K562 (cell line): ENCODE measurements at regions not wholly inside any gene's neighbourhood (a gene's known extent, or its start where the extent isn't known, plus 50 kb on each side); places are given as distances from the start of the nearest gene placed in this dataset.

Experiments
- ATAC-seq: fragments of 200-7000 bp; cut with Tn5 transposase; 3 replicates; pipeline ENCODE4 v1.9.1; 2020; ENCODE audit warnings: moderate library complexity
- BruUV-seq: library from RNA; stranded (reverse); fragments of 400-500 nt; replicated peaks from 2 replicates; lab custom pipeline; 2021; lab: Mats Ljungman, UMichigan
- CTCF ChIA-PET: fragments of 300-600 bp; formaldehyde crosslinking; extraction: SDS; loops from one replicate; lab custom pipeline; 2021; ENCODE audit warnings: low intra/inter-chr PET ratio; lab: Yijun Ruan, JAX
- POLR2A ChIA-PET: fragments of 300-600, 350-650 bp; sonication (Branson Sonifier 250); formaldehyde crosslinking; extraction: SDS; loops from one replicate; lab custom pipeline; 2021; ENCODE audit warnings: antibody characterized with exemption, inconsistent platforms; lab: Yijun Ruan, JAX
- DNase-seq, 4 experiments: peaks; one replicate each; pipeline versions ENCODE4 v3.0.0 to v3.0.0-alpha.2; 2011 to 2018; ENCODE audit warnings: low spot score in 3 of 4, mixed read lengths in 3 of 4; ENCODE audit errors: extremely low read depth in 1 of 4
- FAIRE-seq: peaks from 2 replicates; lab custom pipeline; 2011; peaks lifted over from hg19 to GRCh38; lab: Jason Lieb, UNC
- H2AFZ ChIP-seq: 2 replicates; pipeline ENCODE4 v1.6.0; 2011; ENCODE audit warnings: low read depth, low read length, control low read depth, inconsistent platforms
- H3K27ac ChIP-seq: fragments of 200-600 bp; 3 replicates; pipeline ENCODE4 v1.8.0; 2011; ENCODE audit warnings: low read depth, mild to moderate bottlenecking, control low read depth, inconsistent platforms, low read length, moderate library complexity, mixed read lengths; ENCODE audit errors: extremely low read depth
- H3K27me3 ChIP-seq, 2 experiments: fragments of 300-600 bp in 1 of 2; 2 replicates in 1 of 2; 3 replicates in 1 of 2; pipeline versions ENCODE4 v1.6.0 to v1.8.0; 2011; ENCODE audit warnings: inconsistent platforms in 2 of 2, low read length in 2 of 2, mild to moderate bottlenecking in 1 of 2, mixed read lengths in 1 of 2, moderate library complexity in 1 of 2; ENCODE audit not compliant: control insufficient read depth in 2 of 2, insufficient read depth in 2 of 2
- H3K36me3 ChIP-seq: fragments of 300-600 bp; 3 replicates; pipeline ENCODE4 v1.8.0; 2011; ENCODE audit warnings: mild to moderate bottlenecking, low read length, inconsistent platforms; ENCODE audit not compliant: control insufficient read depth, insufficient read depth
- H3K4me1 ChIP-seq, 2 experiments: fragments of 200-600 bp in 1 of 2; replicated peaks in 1 of 2; 2 replicates in 1 of 2; 3 replicates in 1 of 2; pipeline versions ENCODE4 v1.5.1 to v1.8.0; 2011; ENCODE audit warnings: inconsistent platforms in 2 of 2, low read length in 2 of 2, mild to moderate bottlenecking in 1 of 2, mixed read lengths in 1 of 2, moderate library complexity in 1 of 2; ENCODE audit not compliant: control insufficient read depth in 2 of 2, insufficient read depth in 2 of 2
- H3K4me2 ChIP-seq: 2 replicates; pipeline ENCODE4 v1.6.1; 2011; ENCODE audit warnings: low read length, control low read depth, inconsistent platforms, mixed read lengths; ENCODE audit not compliant: insufficient read depth
- H3K4me3 ChIP-seq: fragments of 200-600 bp; sonication (generic), shearing (Covaris generic); 2 replicates; pipeline ENCODE4 v1.5.1; 2016; ENCODE audit warnings: control low read depth, inconsistent platforms
- H3K79me2 ChIP-seq: fragments of 200-600 bp; 3 replicates; pipeline ENCODE4 v1.8.0; 2011; ENCODE audit warnings: low read length, inconsistent platforms; ENCODE audit not compliant: control insufficient read depth, insufficient read depth
- H3K9ac ChIP-seq, 2 experiments: 2 replicates each; pipeline versions ENCODE4 v1.6.0 to v1.6.1; 2011; ENCODE audit warnings: low read depth in 2 of 2, low read length in 2 of 2, control low read depth in 1 of 2, inconsistent platforms in 1 of 2, mild to moderate bottlenecking in 1 of 2, mixed read lengths in 1 of 2; ENCODE audit not compliant: insufficient read depth in 1 of 2
- H3K9me1 ChIP-seq: one replicate; pipeline ENCODE4 v1.6.0; 2011; ENCODE audit warnings: inconsistent platforms, mild to moderate bottlenecking, low read length, moderate library complexity; ENCODE audit not compliant: control insufficient read depth, insufficient read depth
- H3K9me3 ChIP-seq: replicated peaks from 2 replicates; pipeline ENCODE4 v1.5.1; 2011; ENCODE audit warnings: low read depth, low read length, inconsistent platforms; ENCODE audit not compliant: control insufficient read depth, insufficient read depth
- H4K20me1 ChIP-seq: replicated peaks from 2 replicates; pipeline ENCODE4 v1.6.1; 2011; ENCODE audit warnings: low read length, inconsistent platforms, mixed read lengths; ENCODE audit not compliant: control insufficient read depth, insufficient read depth
- BCL6 ChIP-seq: fragments of 250-450 bp; sonication (Bioruptor Pico); IDR thresholded peaks from 2 replicates; pipeline ENCODE4 v1.4.0; 2020
- C11orf30 ChIP-seq: fragments of 450-650 bp; IDR thresholded peaks from 2 replicates; pipeline ENCODE4 v1.6.1; 2016; ENCODE audit warnings: low read depth, mild to moderate bottlenecking
- DPF2 ChIP-seq: fragments of 450-650 bp; IDR thresholded peaks from 2 replicates; pipeline ENCODE4 v1.6.1; 2016
- FOXP1 ChIP-seq: sonication (generic); formaldehyde crosslinking; IDR thresholded peaks from 2 replicates; pipeline ENCODE4 v1.8.0; 2022; ENCODE audit warnings: mild to moderate bottlenecking, missing genetic modification reagents
- HDAC2 ChIP-seq: fragments of 450-650 bp; IDR thresholded peaks from 2 replicates; pipeline ENCODE4 v1.6.1; 2016; ENCODE audit warnings: mild to moderate bottlenecking
- KDM1A ChIP-seq, 2 experiments: fragments of 450-650 bp; IDR thresholded peaks; 2 replicates each; pipeline ENCODE4 v1.6.1; 2016; ENCODE audit warnings: mild to moderate bottlenecking in 2 of 2
- NRF1 ChIP-seq, 2 experiments: fragments of 450-650 bp; IDR thresholded peaks in 1 of 2; conservative IDR thresholded peaks in 1 of 2; 2 replicates each; pipeline ENCODE4 v1.6.1; 2014; ENCODE audit warnings: mild to moderate bottlenecking in 2 of 2
- ZNF280B ChIP-seq: fragments of 250-450 bp; sonication (Bioruptor Pico); IDR thresholded peaks from 2 replicates; pipeline ENCODE4 v1.5.1; 2021; ENCODE audit warnings: mild to moderate bottlenecking
- ZNF316 ChIP-seq: fragments of 450-650 bp; IDR thresholded peaks from 2 replicates; pipeline ENCODE4 v1.6.1; 2016
- WGBS: fragments of 100-300 bp; shearing (Covaris generic); methylation state at CpG from one replicate; pipeline ENCODE4 v1.1.6; 2016; ENCODE audit warnings: low coverage, mixed read lengths; ENCODE audit not compliant: insufficient coverage; ENCODE audit errors: missing lambda C conversion rate; 5-methylcytosine and 5-hydroxymethylcytosine counted together
- in situ Hi-C: fragments of 300-500 bp; cut with MboI; formaldehyde crosslinking; loops from 4 replicates; pipeline ENCODE4 v1.15.0; 2018; ENCODE audit warnings: inconsistent platforms, mixed read lengths
- intact Hi-C: fragments of 100-400 bp; cut with micrococcal nuclease; formaldehyde crosslinking; loops from 2 replicates; pipeline ENCODE4 v1.14.2; 2022
- TF ChIP-seq, protein P1 (sequence below): sonication (generic); IDR thresholded peaks from 2 replicates; pipeline ENCODE4 v1.6.1; 2016
- TF ChIP-seq, protein P2 (sequence below): fragments of 250-450 bp; sonication (Bioruptor Pico); IDR thresholded peaks from 2 replicates; pipeline ENCODE4 v1.8.0; 2022; ENCODE audit warnings: moderate library complexity, mild to moderate bottlenecking, inconsistent platforms
- TF ChIP-seq, protein P3 (sequence below), 2 experiments: fragments of 150-350 bp in 1 of 2; IDR thresholded peaks; 2 replicates each; pipeline ENCODE4 v1.6.1; 2012 to 2016; ENCODE audit warnings: low read depth in 2 of 2, low read length in 2 of 2, mild to moderate bottlenecking in 1 of 2, moderate library complexity in 1 of 2

DNA sequence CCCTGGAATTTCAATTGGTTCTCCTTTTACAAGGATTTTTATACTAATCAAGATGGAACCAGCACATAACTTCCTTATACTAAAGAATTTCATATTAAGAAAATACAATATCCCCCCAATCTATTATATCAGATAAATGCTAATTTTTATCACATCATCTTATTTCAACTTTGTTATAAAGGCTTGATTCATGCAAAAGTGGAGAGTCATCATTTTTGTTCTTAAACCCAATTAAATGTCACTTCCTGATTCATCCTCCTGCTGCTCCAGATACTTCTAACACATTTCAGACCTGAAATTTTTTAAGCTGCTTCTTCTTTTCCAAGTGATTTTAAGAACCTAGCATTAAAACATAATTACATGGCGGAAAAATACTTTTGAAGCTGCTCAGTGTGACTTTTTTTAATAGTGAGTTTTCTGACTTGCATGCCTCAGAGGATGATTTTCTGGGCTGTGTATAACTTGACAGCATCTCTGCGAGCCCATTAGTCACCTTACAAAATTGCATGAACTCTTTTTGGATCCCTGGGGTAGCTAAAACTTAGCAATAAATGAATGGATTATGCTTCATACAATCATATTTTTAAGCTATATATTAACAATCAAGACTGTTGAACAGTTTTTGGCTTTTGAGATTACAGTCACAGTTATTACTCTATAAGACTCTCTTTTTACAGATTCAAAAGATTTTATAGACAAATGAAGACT lies 134.1 kb downstream of the ELOVL4 start:
- POLR2A ChIA-PET: no interaction called here
- intact Hi-C loops: no loop called here
- BruUV-seq: no TSS peak
- H3K9me3 ChIP-seq: no peaks in the 10 kb centered on the region
- H3K27ac ChIP-seq: no peak overlapping the region
- in situ Hi-C loops: no loop called here
- H3K9ac ChIP-seq: no peak overlapping the region
- H2AFZ ChIP-seq: no peak overlapping the region
- H3K27me3 ChIP-seq: peaks cover 6 to 8% of the 10 kb centered on the region in 2 experiments; a peak in 2 of 5 replicates
- DNase-seq (no peak), ATAC-seq (no peak), FAIRE-seq (no peak)
- no peaks in the 10 kb centered on the region for H3K79me2 ChIP-seq
- no peaks in the 10 kb centered on the region for H3K36me3 ChIP-seq
- H3K4me1 ChIP-seq: no peaks in the 10 kb centered on the region
- no peaks in the 10 kb centered on the region for H4K20me1 ChIP-seq
- no peaks in the 10 kb centered on the region for H3K9me1 ChIP-seq
- no peak overlapping the region for H3K4me3 ChIP-seq
- TF ChIP-seq, protein P1, sequence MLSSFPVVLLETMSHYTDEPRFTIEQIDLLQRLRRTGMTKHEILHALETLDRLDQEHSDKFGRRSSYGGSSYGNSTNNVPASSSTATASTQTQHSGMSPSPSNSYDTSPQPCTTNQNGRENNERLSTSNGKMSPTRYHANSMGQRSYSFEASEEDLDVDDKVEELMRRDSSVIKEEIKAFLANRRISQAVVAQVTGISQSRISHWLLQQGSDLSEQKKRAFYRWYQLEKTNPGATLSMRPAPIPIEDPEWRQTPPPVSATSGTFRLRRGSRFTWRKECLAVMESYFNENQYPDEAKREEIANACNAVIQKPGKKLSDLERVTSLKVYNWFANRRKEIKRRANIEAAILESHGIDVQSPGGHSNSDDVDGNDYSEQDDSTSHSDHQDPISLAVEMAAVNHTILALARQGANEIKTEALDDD: no peak
- TF ChIP-seq DPF2: no peak
- peak; percentile 67 for TF ChIP-seq ZNF316
- 0 out of 2 replicates have a peak, but pooled peaks have one; percentile 8 for TF ChIP-seq C11orf30
- no peak for TF ChIP-seq NRF1 (conservative IDR thresholded peaks at IDR 0.05 in 1 of 2, IDR thresholded peaks at IDR 0.05 in 1 of 2)
- no peak for TF ChIP-seq FOXP1 (CRISPR knock-in tag)
- TF ChIP-seq HDAC2: no peak
- no peak for TF ChIP-seq ZNF280B (CRISPR knock-in tag)
- TF ChIP-seq BCL6 (CRISPR knock-in tag): no peak
- TF ChIP-seq, protein P2, sequence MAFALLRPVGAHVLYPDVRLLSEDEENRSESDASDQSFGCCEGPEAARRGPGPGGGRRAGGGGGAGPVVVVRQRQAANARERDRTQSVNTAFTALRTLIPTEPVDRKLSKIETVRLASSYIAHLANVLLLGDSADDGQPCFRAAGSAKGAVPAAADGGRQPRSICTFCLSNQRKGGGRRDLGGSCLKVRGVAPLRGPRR: no peak
- no peak for TF ChIP-seq KDM1A (IDR thresholded peaks at IDR 0.05)
- TF ChIP-seq, protein P3, sequence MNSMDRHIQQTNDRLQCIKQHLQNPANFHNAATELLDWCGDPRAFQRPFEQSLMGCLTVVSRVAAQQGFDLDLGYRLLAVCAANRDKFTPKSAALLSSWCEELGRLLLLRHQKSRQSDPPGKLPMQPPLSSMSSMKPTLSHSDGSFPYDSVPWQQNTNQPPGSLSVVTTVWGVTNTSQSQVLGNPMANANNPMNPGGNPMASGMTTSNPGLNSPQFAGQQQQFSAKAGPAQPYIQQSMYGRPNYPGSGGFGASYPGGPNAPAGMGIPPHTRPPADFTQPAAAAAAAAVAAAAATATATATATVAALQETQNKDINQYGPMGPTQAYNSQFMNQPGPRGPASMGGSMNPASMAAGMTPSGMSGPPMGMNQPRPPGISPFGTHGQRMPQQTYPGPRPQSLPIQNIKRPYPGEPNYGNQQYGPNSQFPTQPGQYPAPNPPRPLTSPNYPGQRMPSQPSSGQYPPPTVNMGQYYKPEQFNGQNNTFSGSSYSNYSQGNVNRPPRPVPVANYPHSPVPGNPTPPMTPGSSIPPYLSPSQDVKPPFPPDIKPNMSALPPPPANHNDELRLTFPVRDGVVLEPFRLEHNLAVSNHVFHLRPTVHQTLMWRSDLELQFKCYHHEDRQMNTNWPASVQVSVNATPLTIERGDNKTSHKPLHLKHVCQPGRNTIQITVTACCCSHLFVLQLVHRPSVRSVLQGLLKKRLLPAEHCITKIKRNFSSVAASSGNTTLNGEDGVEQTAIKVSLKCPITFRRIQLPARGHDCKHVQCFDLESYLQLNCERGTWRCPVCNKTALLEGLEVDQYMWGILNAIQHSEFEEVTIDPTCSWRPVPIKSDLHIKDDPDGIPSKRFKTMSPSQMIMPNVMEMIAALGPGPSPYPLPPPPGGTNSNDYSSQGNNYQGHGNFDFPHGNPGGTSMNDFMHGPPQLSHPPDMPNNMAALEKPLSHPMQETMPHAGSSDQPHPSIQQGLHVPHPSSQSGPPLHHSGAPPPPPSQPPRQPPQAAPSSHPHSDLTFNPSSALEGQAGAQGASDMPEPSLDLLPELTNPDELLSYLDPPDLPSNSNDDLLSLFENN (IDR thresholded peaks at IDR 0.05; ENCODE audit: low read depth in 2 of 2, low read length in 2 of 2): no peak
- 10% methylated on average over 2 of the region's 2 CpGs for WGBS
- no peak overlapping the region for H3K4me2 ChIP-seq
- CTCF ChIA-PET: interaction anchor here (0.6 to 2.1 kb wide), 3 partner anchors 36 to 243 kb away, joined by 3 to 8 read pairs (median 4); no protein-coding TSS in a partner anchor
